Endothelial cell of umbilical vein (primary cell): ENCODE measurements at regions not wholly inside any gene's neighbourhood (a gene's known extent, or its start where the extent isn't known, plus 50 kb on each side); places are given as distances from the start of the nearest gene placed in this dataset.

Source experiments
- BruUV-seq: library from RNA; stranded (reverse); fragments of 400-500 nt; replicated peaks from 2 replicates; lab custom pipeline; 2021; lab: Mats Ljungman, UMichigan
- CTCF ChIA-PET: fragments of 300-600, 350-600 bp; sonication (Branson Sonifier 250); formaldehyde crosslinking; loops from one replicate; lab custom pipeline; 2021; ENCODE audit warnings: antibody characterized with exemption, inconsistent platforms; lab: Charles Lee
- POLR2A ChIA-PET: fragments of 300-600, 350-600 bp; sonication (Branson Sonifier 250); formaldehyde crosslinking; loops from one replicate; lab custom pipeline; 2021; ENCODE audit warnings: antibody characterized with exemption, inconsistent platforms; lab: Charles Lee
- DNase-seq: peaks from one replicate; pipeline ENCODE4 v3.0.0-alpha.2; 2011; ENCODE audit warnings: low read depth, low spot score
- FAIRE-seq: peaks from 2 replicates; lab custom pipeline; 2011; peaks lifted over from hg19 to GRCh38; lab: Jason Lieb, UNC
- H2AFZ ChIP-seq: 2 replicates; pipeline ENCODE4 v1.6.0; 2012; ENCODE audit warnings: low read depth, low read length, control low read depth, inconsistent platforms
- H3K27ac ChIP-seq: 2 replicates; pipeline ENCODE4 v1.5.1; 2011; ENCODE audit warnings: low read depth, mild to moderate bottlenecking, control low read depth, low read length, moderate library complexity; ENCODE audit not compliant: insufficient read depth
- H3K27me3 ChIP-seq, 2 experiments: 2 replicates each; pipeline versions ENCODE4 v1.6.0 to v1.6.1; 2011; ENCODE audit warnings: low read length in 2 of 2, mixed read lengths in 1 of 2; ENCODE audit not compliant: control insufficient read depth in 2 of 2, insufficient read depth in 2 of 2
- H3K36me3 ChIP-seq, 2 experiments: 2 replicates in 1 of 2; 3 replicates in 1 of 2; pipeline ENCODE4 v1.5.1; 2011; ENCODE audit warnings: low read length in 2 of 2, mild to moderate bottlenecking in 1 of 2, moderate library complexity in 1 of 2; ENCODE audit not compliant: control insufficient read depth in 2 of 2, insufficient read depth in 2 of 2; ENCODE audit errors: extremely low read depth in 1 of 2
- H3K4me1 ChIP-seq: 3 replicates; pipeline ENCODE4 v1.5.1; 2011; ENCODE audit warnings: mild to moderate bottlenecking, low read length; ENCODE audit not compliant: control insufficient read depth, insufficient read depth; ENCODE audit errors: extremely low read depth
- H3K4me2 ChIP-seq: 2 replicates; pipeline ENCODE4 v1.6.1; 2011; ENCODE audit warnings: low read length, control low read depth, mixed read lengths; ENCODE audit not compliant: insufficient read depth
- H3K4me3 ChIP-seq, 3 experiments: fragments of 200-600 bp in 1 of 3; sonication (generic), shearing (Covaris generic) in 1 of 3; replicated peaks in 1 of 3; 2 replicates each; pipeline ENCODE4 v1.5.1; 2011 to 2016; ENCODE audit warnings: control low read depth in 3 of 3, low read length in 3 of 3, mild to moderate bottlenecking in 2 of 3, inconsistent platforms in 1 of 3, low read depth in 1 of 3, moderate library complexity in 1 of 3; ENCODE audit not compliant: insufficient read depth in 1 of 3
- H3K79me2 ChIP-seq: 2 replicates; pipeline ENCODE4 v1.6.0; 2012; ENCODE audit warnings: low read length, inconsistent platforms; ENCODE audit not compliant: control insufficient read depth, insufficient read depth
- H3K9ac ChIP-seq: replicated peaks from 2 replicates; pipeline ENCODE3; 2011; ENCODE audit warnings: low read length, control low read depth; ENCODE audit not compliant: insufficient read depth; ENCODE audit errors: extremely low read depth
- H3K9me1 ChIP-seq: replicated peaks from 3 replicates; pipeline ENCODE4 v1.6.0; 2011; ENCODE audit warnings: mild to moderate bottlenecking, low read length; ENCODE audit not compliant: control insufficient read depth, insufficient read depth; ENCODE audit errors: extremely low read depth
- H3K9me3 ChIP-seq: replicated peaks from 2 replicates; pipeline ENCODE4 v1.5.1; 2012; ENCODE audit warnings: low read length, inconsistent platforms; ENCODE audit not compliant: control insufficient read depth, insufficient read depth
- H4K20me1 ChIP-seq: replicated peaks from 2 replicates; pipeline ENCODE3; 2011; ENCODE audit warnings: mild to moderate bottlenecking, low read length; ENCODE audit not compliant: control insufficient read depth, insufficient read depth; ENCODE audit errors: extremely low read depth
- EZH2 ChIP-seq: IDR thresholded peaks from 2 replicates; pipeline ENCODE4 v1.6.1; 2012; ENCODE audit warnings: borderline replicate concordance, low read depth, mild to moderate bottlenecking, moderate library complexity, low read length, inconsistent platforms; ENCODE audit not compliant: severe bottlenecking
- FOS ChIP-seq: IDR thresholded peaks from 2 replicates; pipeline ENCODE4 v1.6.1; 2011; ENCODE audit warnings: mild to moderate bottlenecking, low read length, moderate library complexity, borderline replicate concordance; ENCODE audit not compliant: insufficient read depth
- GATA2 ChIP-seq: IDR thresholded peaks from 2 replicates; pipeline ENCODE4 v1.7.0; 2011; ENCODE audit warnings: low read depth, mild to moderate bottlenecking, moderate library complexity, mixed read lengths, low read length; ENCODE audit not compliant: insufficient read length, insufficient read depth
- JUN ChIP-seq: IDR thresholded peaks from 2 replicates; pipeline ENCODE4 v1.6.1; 2011; ENCODE audit warnings: borderline replicate concordance, low read depth; ENCODE audit not compliant: insufficient read length, insufficient read depth
- MAX ChIP-seq: IDR thresholded peaks from 2 replicates; pipeline ENCODE4 v1.6.1; 2011; ENCODE audit not compliant: insufficient read depth, insufficient read length
- MYC ChIP-seq: IDR thresholded peaks from one replicate; pipeline ENCODE4 v1.6.1; 2011; ENCODE audit warnings: mild to moderate bottlenecking, low read depth, low read length
- POLR2A ChIP-seq: IDR thresholded peaks from 2 replicates; pipeline ENCODE4 v1.6.1; 2012; ENCODE audit warnings: low read depth, mild to moderate bottlenecking, control low read depth, low read length
- POLR2AphosphoS5 ChIP-seq: IDR thresholded peaks from 2 replicates; pipeline ENCODE4 v1.6.1; 2012; ENCODE audit warnings: low read depth, mild to moderate bottlenecking, control low read depth, low read length, moderate library complexity; ENCODE audit not compliant: insufficient read depth
- dilution Hi-C: fragments of 300-500 bp; cut with MboI; formaldehyde crosslinking; loops from one replicate; pipeline ENCODE4 v1.15.0; 2019; ENCODE audit warnings: low sequenced_read_pairs; ENCODE audit not compliant: extremely low pct_ligation_motif_present
- intact Hi-C: fragments of 100-400 bp; cut with micrococcal nuclease; formaldehyde crosslinking; loops from one replicate; pipeline ENCODE4 v1.10.0; 2022
- TF ChIP-seq, protein P1 (sequence below), 2 donors: IDR thresholded peaks; 1 replicate in 1 of 2; 2 replicates in 1 of 2; pipeline ENCODE4 v1.5.1; 2011; ENCODE audit warnings: low read length in 2 of 2, mild to moderate bottlenecking in 2 of 2, moderate library complexity in 2 of 2, control low read depth in 1 of 2, inconsistent platforms in 1 of 2, low read depth in 1 of 2; ENCODE audit not compliant: insufficient read depth in 1 of 2; ENCODE audit errors: extremely low read depth in 1 of 2

GRCh38 chr4:81648576-81649275 lies 177.0 kb upstream of the RASGEF1B start:
- ChIA-PET CTCF (no interaction called here), POLR2A (no interaction called here)
- FAIRE-seq (no peak), DNase-seq (no peak)
- no peaks in the 10 kb centered on the region for H3K36me3 ChIP-seq
- no peak overlapping the region for H3K4me3 ChIP-seq
- no peaks in the 10 kb centered on the region for H4K20me1 ChIP-seq
- dilution Hi-C loops: no loop called here
- H3K9me3 ChIP-seq: no peaks in the 10 kb centered on the region
- H3K9me1 ChIP-seq: no peaks in the 10 kb centered on the region
- H3K27me3 ChIP-seq: no peaks in the 10 kb centered on the region
- intact Hi-C loops: no loop called here
- TF ChIP-seq FOS (no peak), MYC (no peak), MAX (no peak), GATA2 (no peak), POLR2AphosphoS5 (no peak), POLR2A (no peak), JUN (no peak), EZH2 (no peak)
- TF ChIP-seq, protein P1, sequence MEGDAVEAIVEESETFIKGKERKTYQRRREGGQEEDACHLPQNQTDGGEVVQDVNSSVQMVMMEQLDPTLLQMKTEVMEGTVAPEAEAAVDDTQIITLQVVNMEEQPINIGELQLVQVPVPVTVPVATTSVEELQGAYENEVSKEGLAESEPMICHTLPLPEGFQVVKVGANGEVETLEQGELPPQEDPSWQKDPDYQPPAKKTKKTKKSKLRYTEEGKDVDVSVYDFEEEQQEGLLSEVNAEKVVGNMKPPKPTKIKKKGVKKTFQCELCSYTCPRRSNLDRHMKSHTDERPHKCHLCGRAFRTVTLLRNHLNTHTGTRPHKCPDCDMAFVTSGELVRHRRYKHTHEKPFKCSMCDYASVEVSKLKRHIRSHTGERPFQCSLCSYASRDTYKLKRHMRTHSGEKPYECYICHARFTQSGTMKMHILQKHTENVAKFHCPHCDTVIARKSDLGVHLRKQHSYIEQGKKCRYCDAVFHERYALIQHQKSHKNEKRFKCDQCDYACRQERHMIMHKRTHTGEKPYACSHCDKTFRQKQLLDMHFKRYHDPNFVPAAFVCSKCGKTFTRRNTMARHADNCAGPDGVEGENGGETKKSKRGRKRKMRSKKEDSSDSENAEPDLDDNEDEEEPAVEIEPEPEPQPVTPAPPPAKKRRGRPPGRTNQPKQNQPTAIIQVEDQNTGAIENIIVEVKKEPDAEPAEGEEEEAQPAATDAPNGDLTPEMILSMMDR (IDR thresholded peaks at IDR 0.05; ENCODE audit: extremely low read depth in 1 of 2, insufficient read depth in 1 of 2, low read depth in 1 of 2, low read length in 2 of 2): no peak
- no peaks in the 10 kb centered on the region for H3K79me2 ChIP-seq
- H3K4me1 ChIP-seq: no peaks in the 10 kb centered on the region
- no peak overlapping the region for H3K4me2 ChIP-seq
- H3K27ac ChIP-seq: no peak overlapping the region
- H2AFZ ChIP-seq: no peak overlapping the region
- no TSS peak for BruUV-seq
- H3K9ac ChIP-seq: no peak overlapping the region
